HepG2 (cell line): ENCODE measurements at regions not wholly inside any gene's neighbourhood (a gene's known extent, or its start where the extent isn't known, plus 50 kb on each side); places are given as distances from the start of the nearest gene placed in this dataset.
A peak's percentile ranks its signal among the peaks of the same experiment; 100 is the strongest.

Experiments used
- ATAC-seq: fragments of 200-7000 bp; cut with Tn5 transposase; 3 replicates; pipeline ENCODE4 v1.9.1; 2020; ENCODE audit warnings: mild to moderate bottlenecking, moderate library complexity
- BruUV-seq: library from RNA; stranded (reverse); fragments of 400-500 nt; replicated peaks from 2 replicates; lab custom pipeline; 2021; lab: Mats Ljungman, UMichigan
- CTCF ChIA-PET: fragments of 300-600 bp; formaldehyde crosslinking; extraction: SDS; loops from one replicate; lab custom pipeline; 2021; ENCODE audit warnings: low total read pairs, inconsistent platforms, low intra/inter-chr PET ratio; lab: Yijun Ruan, JAX
- POLR2A ChIA-PET: fragments of 350-600 bp; sonication (Branson Sonifier 250); formaldehyde crosslinking; loops from one replicate; lab custom pipeline; 2020; ENCODE audit warnings: antibody characterized with exemption, inconsistent platforms; lab: Yijun Ruan, JAX
- DNase-seq: peaks from one replicate; pipeline ENCODE4 v3.0.0-alpha.2; 2015; ENCODE audit warnings: low spot score
- FAIRE-seq: peaks from 3 replicates; lab custom pipeline; 2011; peaks lifted over from hg19 to GRCh38; lab: Jason Lieb, UNC
- H2AFZ ChIP-seq: one replicate; pipeline ENCODE4 v1.6.1; 2011; ENCODE audit warnings: low read length, inconsistent platforms
- H3K27ac ChIP-seq: fragments of 300-600 bp; 3 replicates; pipeline ENCODE4 v1.8.0; 2011; ENCODE audit warnings: mixed run types, mild to moderate bottlenecking, mixed read lengths, low read length, inconsistent platforms; ENCODE audit not compliant: insufficient read depth; ENCODE audit errors: extremely low read length
- H3K27me3 ChIP-seq, 2 experiments: fragments of 200-600 bp in 1 of 2; 2 replicates in 1 of 2; 3 replicates in 1 of 2; pipeline versions ENCODE4 v1.6.0 to v1.8.0; 2011; ENCODE audit warnings: low read length in 2 of 2, mild to moderate bottlenecking in 2 of 2, moderate library complexity in 2 of 2, inconsistent platforms in 1 of 2; ENCODE audit not compliant: insufficient read depth in 2 of 2, control insufficient read depth in 1 of 2
- H3K36me3 ChIP-seq, 2 experiments: fragments of 200-600 bp in 1 of 2; replicated peaks in 1 of 2; 2 replicates in 1 of 2; 3 replicates in 1 of 2; pipeline versions ENCODE4 v1.5.1 to v1.8.0; 2011; ENCODE audit warnings: low read length in 2 of 2, inconsistent platforms in 1 of 2; ENCODE audit not compliant: insufficient read depth in 2 of 2, control insufficient read depth in 1 of 2
- H3K4me1 ChIP-seq: 2 replicates; pipeline ENCODE4 v1.5.1; 2012; ENCODE audit warnings: low read length, inconsistent platforms; ENCODE audit not compliant: insufficient read depth
- H3K4me2 ChIP-seq: 2 replicates; pipeline ENCODE4 v1.6.0; 2011; ENCODE audit warnings: low read depth, low read length, inconsistent platforms
- H3K4me3 ChIP-seq, 3 experiments: fragments of 200-600 bp in 1 of 3; sonication (generic), shearing (Covaris generic) in 1 of 3; replicated peaks in 1 of 3; 2 replicates each; pipeline ENCODE4 v1.5.1; 2011 to 2016; ENCODE audit warnings: low read length in 3 of 3, inconsistent platforms in 2 of 3, low read depth in 2 of 3, mild to moderate bottlenecking in 2 of 3, control low read depth in 1 of 3, mixed read lengths in 1 of 3; ENCODE audit not compliant: insufficient read depth in 1 of 3
- H3K79me2 ChIP-seq: one replicate; pipeline ENCODE4 v1.6.1; 2011; ENCODE audit warnings: low read length, inconsistent platforms; ENCODE audit not compliant: insufficient read depth
- H3K9ac ChIP-seq: 2 replicates; pipeline ENCODE4 v1.6.0; 2011; ENCODE audit warnings: mild to moderate bottlenecking, low read depth, low read length, inconsistent platforms; ENCODE audit not compliant: insufficient read depth
- H3K9me3 ChIP-seq: 2 replicates; pipeline ENCODE4 v1.5.1; 2012; ENCODE audit warnings: mild to moderate bottlenecking, low read length
- H4K20me1 ChIP-seq: 2 replicates; pipeline ENCODE4 v1.6.0; 2011; ENCODE audit warnings: inconsistent platforms, mild to moderate bottlenecking, low read length, moderate library complexity; ENCODE audit not compliant: insufficient read depth
- ARID5B ChIP-seq: IDR thresholded peaks from 2 replicates; pipeline ENCODE4 v1.4.0; 2020; ENCODE audit warnings: mild to moderate bottlenecking, missing genetic modification reagents
- CEBPG ChIP-seq: IDR thresholded peaks from 2 replicates; pipeline ENCODE4 v1.6.1; 2016
- ELK4 ChIP-seq: sonication (generic); formaldehyde crosslinking; IDR thresholded peaks from 2 replicates; pipeline ENCODE4 v1.9.0; 2021; ENCODE audit warnings: missing genetic modification reagents, borderline replicate concordance
- FOSL2 ChIP-seq: sonication (generic); formaldehyde crosslinking; IDR thresholded peaks from 2 replicates; pipeline ENCODE4 v1.4.0; 2020; ENCODE audit warnings: missing genetic modification reagents
- GZF1 ChIP-seq: sonication (generic); formaldehyde crosslinking; IDR thresholded peaks from 2 replicates; pipeline ENCODE4 v1.5.1; 2020; ENCODE audit warnings: mild to moderate bottlenecking, missing genetic modification reagents
- HOXA3 ChIP-seq: sonication (generic); formaldehyde crosslinking; IDR thresholded peaks from 2 replicates; pipeline ENCODE4 v1.5.0; 2020; ENCODE audit warnings: missing genetic modification reagents
- IRF2 ChIP-seq: IDR thresholded peaks from 2 replicates; pipeline ENCODE4 v1.6.1; 2018; ENCODE audit warnings: missing genetic modification reagents, missing compliant biosample characterization
- MED13 ChIP-seq: sonication (generic); formaldehyde crosslinking; IDR thresholded peaks from 2 replicates; pipeline ENCODE4 v1.5.0; 2020; ENCODE audit warnings: missing genetic modification reagents
- MIER3 ChIP-seq: IDR thresholded peaks from 2 replicates; pipeline ENCODE4 v1.6.1; 2016; ENCODE audit warnings: missing compliant biosample characterization, borderline replicate concordance
- MIXL1 ChIP-seq: IDR thresholded peaks from 2 replicates; pipeline ENCODE4 v1.6.1; 2016
- NCOR1 ChIP-seq: fragments of 200-600 bp; sonication (generic); IDR thresholded peaks from 2 replicates; pipeline ENCODE4 v1.7.0; 2017; ENCODE audit warnings: antibody characterized with exemption, low read length, borderline replicate concordance
- NFYB ChIP-seq: sonication (generic); formaldehyde crosslinking; IDR thresholded peaks from 2 replicates; pipeline ENCODE4 v1.4.0; 2020; ENCODE audit warnings: missing genetic modification reagents
- RAD21 ChIP-seq: fragments of 450-650 bp; formaldehyde crosslinking; IDR thresholded peaks from 2 replicates; pipeline ENCODE4 v1.5.0; 2020; ENCODE audit warnings: mild to moderate bottlenecking
- SETDB1 ChIP-seq: sonication (generic); formaldehyde crosslinking; IDR thresholded peaks from 2 replicates; pipeline ENCODE4 v1.5.1; 2020; ENCODE audit warnings: missing genetic modification reagents, mild to moderate bottlenecking, borderline replicate concordance
- SMC3 ChIP-seq: IDR thresholded peaks from 2 replicates; pipeline ENCODE4 v1.6.1; 2011; ENCODE audit warnings: low read length, improper control_type of control experiment
- TAF1 ChIP-seq: sonication (generic); formaldehyde crosslinking; IDR thresholded peaks from 2 replicates; pipeline ENCODE4 v1.4.0; 2020; ENCODE audit warnings: missing genetic modification reagents
- ZNF670 ChIP-seq: sonication (generic); formaldehyde crosslinking; IDR thresholded peaks from 2 replicates; pipeline ENCODE4 v1.8.0; 2022; ENCODE audit warnings: mild to moderate bottlenecking, missing genetic modification reagents, borderline replicate concordance
- ZNF776 ChIP-seq: sonication (generic); formaldehyde crosslinking; IDR thresholded peaks from 2 replicates; pipeline ENCODE4 v1.4.0; 2020; ENCODE audit warnings: mild to moderate bottlenecking, missing genetic modification reagents
- WGBS: methylation state at CpG from one replicate; pipeline ENCODE4 v1.1.6; 2017; ENCODE audit warnings: low lambda C conversion rate; 5-methylcytosine and 5-hydroxymethylcytosine counted together
- in situ Hi-C: cut with HindIII; loops from 2 replicates; pipeline ENCODE4 v1.10.0; 2017; ENCODE audit warnings: low pct_unique_long_range_greater_than_20kb; ENCODE audit not compliant: extremely low pct_ligation_motif_present
- intact Hi-C: fragments of 100-400 bp; cut with micrococcal nuclease; formaldehyde crosslinking; loops from one replicate; pipeline ENCODE4 v1.10.0; 2022; ENCODE audit not compliant: unreplicated experiment
- TF ChIP-seq, protein P1 (sequence below): sonication (generic); formaldehyde crosslinking; IDR thresholded peaks from 2 replicates; pipeline ENCODE4 v1.5.1; 2020; ENCODE audit warnings: mild to moderate bottlenecking, moderate library complexity, missing genetic modification reagents

GRCh38 chr16:76653390-76654026, 376.3 kb downstream of the CNTNAP4 start:
- no peak overlapping the region for H3K4me3 ChIP-seq
- H3K36me3 ChIP-seq = no peaks in the 10 kb centered on the region
- H3K27me3 ChIP-seq = no peaks in the 10 kb centered on the region
- no peak overlapping the region for H3K9ac ChIP-seq
- 0% methylated on average over 3 of the region's 3 CpGs for WGBS
- H3K9me3 ChIP-seq = no peaks in the 10 kb centered on the region
- no peaks in the 10 kb centered on the region for H4K20me1 ChIP-seq
- in situ Hi-C loops = loop anchor here (5.0 to 25.0 kb wide), 3 partner anchors 379 to 866 kb away; partner anchors contain the start of gene CNTNAP4
- DNase-seq = peak; percentile 71
- intact Hi-C loops = loop anchor here (1.0 to 5.0 kb wide), 6 partner anchors 81 to 864 kb away; no protein-coding TSS in a partner anchor
- no peak overlapping the region for H2AFZ ChIP-seq
- no peaks in the 10 kb centered on the region for H3K79me2 ChIP-seq
- no TSS peak for BruUV-seq
- CTCF ChIA-PET = interaction anchor here (2.0 to 2.5 kb wide), 3 partner anchors 375 to 865 kb away, joined by 8 to 20 read pairs (median 14); no protein-coding TSS in a partner anchor
- no peak overlapping the region for H3K27ac ChIP-seq
- H3K4me1 ChIP-seq = peaks cover 7% of the 10 kb centered on the region
- POLR2A ChIA-PET = no interaction called here
- no peak overlapping the region for H3K4me2 ChIP-seq
- peak; percentile 90 for FAIRE-seq
- peak; percentile 96 for ATAC-seq
- peak; percentile 53; the same call in 1 of the 2 replicates for TF ChIP-seq MIXL1 (CRISPR knock-in tag)
- no peak for TF ChIP-seq MED13 (CRISPR knock-in tag)
- TF ChIP-seq ARID5B (CRISPR knock-in tag) = 0 out of 2 replicates have a peak, but pooled peaks have one; percentile 20
- TF ChIP-seq ELK4 (CRISPR knock-in tag) = no peak
- no peak for TF ChIP-seq NFYB (CRISPR knock-in tag)
- peak; percentile 77 for TF ChIP-seq RAD21 (CRISPR knock-in tag)
- TF ChIP-seq FOSL2 = 0 out of 2 replicates have a peak, but pooled peaks have one; percentile 30
- no peak for TF ChIP-seq GZF1 (CRISPR knock-in tag)
- TF ChIP-seq ZNF670 = no peak
- no peak for TF ChIP-seq TAF1 (CRISPR knock-in tag)
- TF ChIP-seq CEBPG (CRISPR knock-in tag) = peak; percentile 92
- TF ChIP-seq ZNF776 = no peak
- peak; percentile 49; the same call in 1 of the 2 replicates for TF ChIP-seq MIER3 (CRISPR knock-in tag)
- 0 out of 2 replicates have a peak, but pooled peaks have one; percentile 38 for TF ChIP-seq IRF2 (CRISPR knock-in tag)
- no peak for TF ChIP-seq NCOR1
- TF ChIP-seq SETDB1 (CRISPR knock-in tag) = no peak
- TF ChIP-seq SMC3 = peak; percentile 93
- no peak for TF ChIP-seq HOXA3 (CRISPR knock-in tag)
- TF ChIP-seq, protein P1, sequence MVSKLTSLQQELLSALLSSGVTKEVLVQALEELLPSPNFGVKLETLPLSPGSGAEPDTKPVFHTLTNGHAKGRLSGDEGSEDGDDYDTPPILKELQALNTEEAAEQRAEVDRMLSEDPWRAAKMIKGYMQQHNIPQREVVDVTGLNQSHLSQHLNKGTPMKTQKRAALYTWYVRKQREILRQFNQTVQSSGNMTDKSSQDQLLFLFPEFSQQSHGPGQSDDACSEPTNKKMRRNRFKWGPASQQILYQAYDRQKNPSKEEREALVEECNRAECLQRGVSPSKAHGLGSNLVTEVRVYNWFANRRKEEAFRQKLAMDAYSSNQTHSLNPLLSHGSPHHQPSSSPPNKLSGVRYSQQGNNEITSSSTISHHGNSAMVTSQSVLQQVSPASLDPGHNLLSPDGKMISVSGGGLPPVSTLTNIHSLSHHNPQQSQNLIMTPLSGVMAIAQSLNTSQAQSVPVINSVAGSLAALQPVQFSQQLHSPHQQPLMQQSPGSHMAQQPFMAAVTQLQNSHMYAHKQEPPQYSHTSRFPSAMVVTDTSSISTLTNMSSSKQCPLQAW = 0 out of 2 replicates have a peak, but pooled peaks have one; percentile 18
